Stimulated activated naive CD4-positive, alpha-beta T cell (primary cell): ENCODE measurements at regions not wholly inside any gene's neighbourhood (a gene's known extent, or its start where the extent isn't known, plus 50 kb on each side); places are given as distances from the start of the nearest gene placed in this dataset.
"Not testable (repeated sequence)": the region's sequence is repeated elsewhere in the genome, so short reads cannot be mapped to it uniquely, and the experiment has no call there.

Source experiments
- DNase-seq, 6 experiments: peaks; one replicate each; lab custom pipeline; 2025; lab: John Stamatoyannopoulos, UW

- DNase-seq: no peak
Measured at GRCh38 chr1:30378991-30379581, 344.3 kb downstream of the MATN1 start.

- no peak for DNase-seq
Measured at GRCh38 chr1:30378003-30378596, 345.3 kb downstream of the MATN1 start.

GRCh38 chr1:30377230-30378002, 346.0 kb downstream of the MATN1 start:
- DNase-seq: no peak

GRCh38 chr1:30376054-30376697, 347.2 kb downstream of the MATN1 start:
- DNase-seq: no peak

DNA sequence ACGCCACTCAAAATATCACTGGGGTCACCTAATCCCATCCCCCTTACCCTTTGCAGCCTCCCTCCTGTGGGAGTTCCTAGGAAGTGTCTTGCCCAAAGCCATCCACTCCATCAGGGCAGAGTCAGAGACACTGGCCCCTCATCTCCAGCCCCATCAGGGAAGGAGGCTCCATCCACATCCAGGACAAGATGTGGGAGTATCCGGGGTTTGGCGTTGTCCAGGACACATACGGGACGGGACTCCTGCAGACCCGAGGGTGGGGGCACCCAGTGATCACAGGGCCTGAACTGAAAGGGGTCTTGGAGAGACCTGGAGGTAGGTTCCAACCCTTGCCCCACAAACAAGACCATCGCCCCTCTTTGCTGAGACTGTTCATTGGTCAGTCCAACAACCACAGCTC, 348.2 kb downstream of the MATN1 start:
- no peak for DNase-seq

GRCh38 chr1:30374400-30375070, 348.9 kb downstream of the MATN1 start:
- no peak for DNase-seq

DNA sequence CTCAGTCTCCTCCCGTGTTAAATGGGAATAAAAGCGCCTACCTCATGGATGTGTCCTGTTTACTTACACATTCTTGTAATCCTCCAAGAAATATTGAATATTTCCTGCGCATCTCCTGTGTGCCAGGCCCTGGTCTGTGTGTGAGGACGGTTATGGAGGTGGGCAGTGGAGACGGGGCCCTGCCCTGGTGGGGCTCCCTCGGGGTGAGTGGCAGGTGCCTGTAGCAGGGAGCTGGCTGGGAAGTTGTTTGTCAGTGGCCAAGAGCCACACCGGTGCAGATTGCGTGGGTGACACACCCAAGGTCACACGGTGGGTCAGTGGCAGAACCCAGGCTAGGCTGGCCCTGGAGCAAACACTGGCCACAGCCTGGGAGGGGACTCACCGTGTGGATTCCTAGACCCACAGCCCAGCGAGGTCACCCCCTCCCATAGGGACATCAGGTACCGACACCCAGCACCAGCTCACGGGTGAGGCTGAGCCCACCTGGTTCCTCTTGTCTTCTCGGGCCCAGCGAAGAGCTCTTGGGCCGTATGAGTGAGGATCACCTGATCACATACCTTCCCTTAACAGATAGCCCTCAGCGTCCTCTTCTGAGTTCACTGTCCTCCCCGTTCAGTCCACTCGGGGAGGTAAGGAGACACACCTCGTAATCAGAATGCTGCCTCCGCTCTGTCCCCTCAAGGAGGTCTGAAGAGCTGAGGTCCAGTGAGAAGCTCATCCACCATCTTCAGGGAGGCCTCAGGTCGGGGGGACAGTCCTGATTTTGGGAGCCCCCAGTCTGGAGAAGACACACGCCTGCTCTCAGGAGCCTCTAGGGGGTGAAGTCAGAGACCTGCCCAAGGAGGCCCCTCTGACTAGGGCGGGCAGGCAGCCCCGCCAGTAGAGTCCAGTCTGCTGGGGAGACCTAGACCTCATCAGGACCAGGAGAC, 349.6 kb downstream of the MATN1 start:
- DNase-seq: no peak

- DNase-seq: no peak
Measured at GRCh38 chr1:30372792-30373433, 350.5 kb downstream of the MATN1 start.

GRCh38 chr1:30371888-30372791, 351.2 kb downstream of the MATN1 start:
- no peak for DNase-seq

DNA sequence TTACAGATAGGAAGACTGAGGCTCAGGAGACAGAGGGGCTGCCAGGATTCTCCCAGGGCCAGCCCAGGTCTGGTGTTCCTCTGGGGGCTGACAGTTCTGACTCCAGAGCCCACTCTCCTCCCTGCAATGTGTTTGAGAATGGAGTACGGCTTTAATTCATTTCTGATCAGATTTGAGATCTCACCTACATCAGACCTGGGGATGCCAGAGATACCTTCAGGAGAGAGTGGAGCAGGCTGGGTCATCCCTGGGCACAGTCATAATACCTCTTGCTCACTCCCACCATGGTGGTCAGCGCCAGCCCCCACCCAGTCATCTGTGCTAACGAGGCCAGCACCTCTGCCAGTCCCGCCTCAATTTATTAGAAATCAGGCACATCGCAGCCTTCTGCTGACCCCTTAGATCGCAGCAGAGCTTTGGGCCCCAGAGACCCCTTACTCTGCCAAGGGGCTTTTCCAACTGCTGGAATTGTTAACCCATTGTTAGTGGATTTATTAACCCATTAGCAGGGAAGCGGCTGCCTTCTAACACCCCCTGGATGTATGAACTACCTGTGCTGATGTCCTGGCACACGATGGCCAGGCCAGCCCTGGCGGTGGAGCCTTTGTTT, 352.1 kb downstream of the MATN1 start:
- DNase-seq: no peak

GRCh38 chr1:30368651-30369240, 354.6 kb downstream of the MATN1 start:
- DNase-seq: no peak

DNA sequence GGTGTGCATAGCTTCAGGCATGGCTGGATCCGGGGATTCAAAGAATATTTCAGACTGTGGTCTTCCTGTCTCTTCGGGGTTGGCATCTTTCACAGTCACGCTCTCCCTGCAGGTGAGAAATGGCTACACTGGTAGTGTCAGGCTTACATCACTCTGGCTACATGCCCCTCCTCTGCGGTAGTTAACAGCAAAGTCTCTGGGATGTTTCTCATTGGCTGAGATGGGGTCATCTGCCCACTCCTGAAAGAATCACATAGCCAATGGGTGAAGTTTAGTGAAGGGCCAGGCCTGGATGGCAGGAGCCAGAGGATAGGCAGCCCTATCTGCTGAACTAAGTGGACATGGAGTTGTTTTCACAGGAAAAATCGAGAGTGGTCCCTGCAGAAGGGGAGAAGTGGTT, 356.5 kb downstream of the MATN1 start:
- no peak for DNase-seq

GRCh38 chr1:30366199-30366598, 357.2 kb downstream of the MATN1 start:
- DNase-seq: no peak

DNA sequence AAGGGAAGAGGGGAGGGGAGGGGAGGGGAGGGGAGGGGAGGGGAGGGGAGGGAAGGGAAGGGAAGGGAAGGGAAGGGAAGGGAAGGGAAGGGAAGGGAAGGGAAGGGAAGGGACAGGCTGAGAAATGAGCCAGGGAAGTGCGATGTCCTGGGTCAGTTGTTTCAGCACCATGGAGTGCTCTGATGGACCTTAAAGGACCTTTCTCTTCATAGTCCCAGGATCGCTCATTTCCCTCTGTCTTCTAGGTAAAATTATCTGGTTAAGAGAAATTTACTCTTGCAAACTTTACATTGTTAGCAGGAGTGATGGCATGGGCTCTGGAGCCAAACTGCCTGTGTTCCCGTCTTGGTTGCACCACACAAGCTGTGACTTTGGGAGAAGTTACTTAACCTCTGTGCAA, 357.8 kb downstream of the MATN1 start:
- DNase-seq: no peak

DNA sequence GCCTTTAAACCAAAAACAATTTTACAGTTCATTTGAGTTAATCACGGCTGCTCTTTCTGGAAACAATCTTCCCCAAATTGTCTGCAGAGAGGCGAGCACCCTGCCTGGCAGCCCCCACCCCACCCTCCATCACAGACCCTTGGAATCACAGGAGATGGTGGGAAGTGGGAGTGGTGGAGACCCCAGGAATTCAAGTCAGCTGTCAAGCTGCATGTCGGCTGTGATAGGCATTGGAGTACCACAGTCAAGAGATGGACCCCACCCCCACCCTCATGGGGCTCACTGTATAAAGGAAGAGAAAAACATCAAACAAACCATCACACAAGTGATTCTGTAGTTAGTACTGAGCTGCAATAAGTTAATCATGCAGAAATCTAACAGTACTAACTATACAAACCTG, 360.4 kb downstream of the MATN1 start:
- no peak for DNase-seq

GRCh38 chr1:30362603-30362990, 360.8 kb downstream of the MATN1 start:
- DNase-seq: no peak

DNA sequence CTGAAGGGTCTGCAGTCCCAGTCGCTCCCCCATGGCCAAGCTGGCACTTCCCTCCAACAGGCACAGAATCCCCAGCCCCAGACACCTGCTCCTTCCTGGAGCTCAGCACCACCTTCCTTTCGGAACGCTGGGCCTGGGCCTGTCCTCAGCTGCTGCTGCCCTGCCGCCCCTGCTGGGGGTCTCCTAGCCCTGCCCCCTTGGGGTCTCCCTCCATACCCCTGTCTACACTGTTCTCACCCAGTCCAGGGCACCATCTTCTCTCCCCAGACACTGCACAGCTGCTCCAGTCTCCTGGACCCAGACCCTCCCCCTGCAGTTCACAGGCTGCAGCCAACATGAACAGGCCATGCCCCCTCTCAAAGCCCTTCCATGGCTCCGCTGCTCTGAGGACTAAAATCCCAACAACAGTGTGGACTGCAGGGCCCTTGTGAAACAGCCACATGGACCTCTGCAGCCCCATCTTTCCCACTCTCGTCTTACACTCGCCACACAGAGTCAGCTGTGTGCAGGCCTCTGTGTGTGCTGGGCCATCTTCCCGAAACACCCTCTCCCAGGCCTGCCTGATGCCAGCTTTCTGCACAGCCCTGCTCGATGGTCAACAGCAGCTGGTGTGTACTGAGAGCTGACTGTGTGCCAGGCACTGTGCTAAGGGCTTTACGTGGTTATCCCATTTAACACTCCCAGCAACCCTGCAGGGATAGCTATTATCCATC, 361.3 kb downstream of the MATN1 start:
- DNase-seq: not testable (repeated sequence)

GRCh38 chr1:30360753-30361152, 362.6 kb downstream of the MATN1 start:
- no peak for DNase-seq
